GM12878 (cell line): ENCODE measurements at regions not wholly inside any gene's neighbourhood (a gene's known extent, or its start where the extent isn't known, plus 50 kb on each side); places are given as distances from the start of the nearest gene placed in this dataset.

Source experiments
- ATAC-seq: fragments of 200-7000 bp; cut with Tn5 transposase; 3 replicates; pipeline ENCODE4 v1.9.1; 2020; ENCODE audit warnings: mild to moderate bottlenecking, moderate library complexity
- BruUV-seq: library from RNA; stranded (reverse); fragments of 400-500 nt; replicated peaks from 2 replicates; lab custom pipeline; 2021; lab: Mats Ljungman, UMichigan
- CTCF ChIA-PET: fragments of 300-600 bp; sonication (Branson Sonifier 250); formaldehyde crosslinking; extraction: SDS; loops from one replicate; lab custom pipeline; 2021; ENCODE audit warnings: inconsistent platforms; lab: Yijun Ruan, JAX
- POLR2A ChIA-PET: fragments of 350-600 bp; formaldehyde crosslinking; extraction: SDS; loops from one replicate; lab custom pipeline; 2021; ENCODE audit warnings: inconsistent platforms; lab: Charles Lee
- RAD21 ChIA-PET: fragments of 300-600 bp; sonication (Branson Sonifier 250); formaldehyde crosslinking; loops from one replicate; lab custom pipeline; 2023; ENCODE audit warnings: antibody characterized with exemption; ENCODE audit not compliant: unreplicated experiment; lab: Charles Lee
- SMC1A ChIA-PET: fragments of 300-600 bp; sonication (Branson Sonifier 250); formaldehyde crosslinking; loops from one replicate; lab custom pipeline; 2023; ENCODE audit not compliant: unreplicated experiment, uncharacterized antibody; lab: Charles Lee
- DNase-seq: peaks from one replicate; pipeline ENCODE4 v3.0.0-alpha.2; 2011; ENCODE audit warnings: low read depth, low spot score
- FAIRE-seq: peaks from 3 replicates; lab custom pipeline; 2011; peaks lifted over from hg19 to GRCh38; lab: Jason Lieb, UNC
- H2AFZ ChIP-seq: 2 replicates; pipeline ENCODE4 v1.6.0; 2011; ENCODE audit warnings: low read depth, low read length, control low read depth; ENCODE audit not compliant: control insufficient read depth
- H3K27ac ChIP-seq: 2 replicates; pipeline ENCODE4 v1.5.1; 2011; ENCODE audit warnings: control low read depth; ENCODE audit not compliant: control insufficient read depth, insufficient read depth
- H3K27me3 ChIP-seq, 2 experiments: replicated peaks in 1 of 2; 2 replicates each; pipeline versions ENCODE4 v1.6.0 to v1.6.1; 2011; ENCODE audit warnings: low read length in 1 of 2; ENCODE audit not compliant: control insufficient read depth in 2 of 2, insufficient read depth in 2 of 2
- H3K36me3 ChIP-seq, 2 experiments: 2 replicates each; pipeline ENCODE4 v1.5.1; 2011; ENCODE audit warnings: low read length in 1 of 2; ENCODE audit not compliant: control insufficient read depth in 2 of 2, insufficient read depth in 2 of 2
- H3K4me1 ChIP-seq: 2 replicates; pipeline ENCODE4 v1.6.1; 2011; ENCODE audit warnings: mild to moderate bottlenecking, low read length, moderate library complexity, mixed read lengths; ENCODE audit not compliant: control insufficient read depth, insufficient read depth
- H3K4me2 ChIP-seq: 2 replicates; pipeline ENCODE4 v1.6.0; 2011; ENCODE audit warnings: control low read depth; ENCODE audit not compliant: control insufficient read depth, insufficient read depth
- H3K4me3 ChIP-seq: fragments of 200-600 bp; sonication (generic); 2 replicates; pipeline ENCODE4 v1.5.1; 2016
- H3K79me2 ChIP-seq: 2 replicates; pipeline ENCODE4 v1.6.0; 2011; ENCODE audit warnings: low read length; ENCODE audit not compliant: control insufficient read depth, insufficient read depth
- H3K9ac ChIP-seq: 2 replicates; pipeline ENCODE4 v1.8.0; 2011; ENCODE audit warnings: low read length, control low read depth, mixed read lengths; ENCODE audit not compliant: control insufficient read depth, insufficient read depth
- H3K9me3 ChIP-seq: replicated peaks from 3 replicates; pipeline ENCODE4 v1.5.1; 2011; ENCODE audit warnings: mild to moderate bottlenecking, low read length; ENCODE audit not compliant: control insufficient read depth, insufficient read depth
- H4K20me1 ChIP-seq: 2 replicates; pipeline ENCODE4 v1.6.0; 2011; ENCODE audit not compliant: control insufficient read depth, insufficient read depth
- EP300 ChIP-seq, 2 experiments: fragments of 150-350 bp in 1 of 2; IDR thresholded peaks; 2 replicates each; pipeline ENCODE4 v1.6.1; 2011 to 2012; ENCODE audit warnings: low read depth in 2 of 2, low read length in 2 of 2, borderline replicate concordance in 1 of 2, improper control_type of control experiment in 1 of 2, inconsistent platforms in 1 of 2; ENCODE audit not compliant: control insufficient read depth in 1 of 2
- FOXM1 ChIP-seq: IDR thresholded peaks from 2 replicates; pipeline ENCODE4 v1.6.1; 2012; ENCODE audit warnings: low read depth, mild to moderate bottlenecking, inconsistent platforms, low read length, moderate library complexity
- NRF1 ChIP-seq: conservative IDR thresholded peaks from 2 replicates; pipeline ENCODE4 v1.6.1; 2011; ENCODE audit warnings: mild to moderate bottlenecking, low read depth, low read length, improper control_type of control experiment
- POU2F2 ChIP-seq: IDR thresholded peaks from 3 replicates; pipeline ENCODE4 v1.6.1; 2011; ENCODE audit warnings: low read depth, mild to moderate bottlenecking, low read length, borderline replicate concordance
- RBBP5 ChIP-seq: fragments of 200-600 bp; sonication (generic); conservative IDR thresholded peaks from 2 replicates; pipeline ENCODE4 v1.6.1; 2016
- SMAD5 ChIP-seq: IDR thresholded peaks from 2 replicates; pipeline ENCODE4 v1.6.1; 2016; ENCODE audit warnings: antibody characterized with exemption, low read depth
- SREBF2 ChIP-seq: IDR thresholded peaks from 2 replicates; pipeline ENCODE4 v1.6.1; 2012; ENCODE audit warnings: mild to moderate bottlenecking, low read length
- TAF1 ChIP-seq: IDR thresholded peaks from 2 replicates; pipeline ENCODE4 v1.6.1; 2011; ENCODE audit warnings: mild to moderate bottlenecking, low read depth, low read length, borderline replicate concordance
- WGBS: methylation state at CpG from one replicate; pipeline ENCODE4 v1.1.6; 2016; ENCODE audit warnings: low lambda C conversion rate; ENCODE audit not compliant: insufficient replicate concordance, insufficient coverage; ENCODE audit errors: missing lambda C conversion rate; 5-methylcytosine and 5-hydroxymethylcytosine counted together
- in situ Hi-C: fragments of 300-500 bp; cut with MboI; formaldehyde crosslinking; loops from 9 replicates; pipeline ENCODE4 v1.14.3; 2018; ENCODE audit warnings: mixed read lengths
- intact Hi-C: fragments of 100-400 bp; cut with micrococcal nuclease; formaldehyde crosslinking; loops from one replicate; pipeline ENCODE4 v1.14.2; 2022; ENCODE audit not compliant: unreplicated experiment
- TF ChIP-seq, protein P1 (sequence below): fragments of 450-650 bp; IDR thresholded peaks from 2 replicates; pipeline ENCODE4 v1.6.1; 2014; ENCODE audit warnings: mild to moderate bottlenecking
- TF ChIP-seq, protein P2 (sequence below): IDR thresholded peaks from 2 replicates; pipeline ENCODE4 v1.6.1; 2012; ENCODE audit warnings: low read depth, low read length, improper control_type of control experiment

DNA sequence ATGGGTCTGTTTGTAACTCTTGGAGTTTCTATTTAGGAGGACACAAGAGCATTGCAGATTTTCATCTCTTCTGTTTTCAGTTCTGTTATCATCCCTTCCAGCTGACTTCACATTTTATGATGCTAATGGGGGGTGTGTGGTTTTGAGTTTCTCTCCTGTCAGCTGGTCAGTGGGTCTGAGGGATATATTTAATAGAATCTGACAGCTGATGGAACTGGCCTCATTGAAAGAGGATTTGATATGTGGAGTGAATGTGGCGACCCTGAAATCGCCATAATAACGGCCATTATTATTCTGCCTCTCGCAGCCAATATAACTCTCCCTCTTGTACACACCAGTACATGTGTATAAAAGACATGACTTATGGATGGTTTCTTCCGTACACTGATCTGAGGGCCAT lies 128.1 kb downstream of the SALL1 start:
- no peak overlapping the region for H3K4me3 ChIP-seq
- ATAC-seq (no peak), FAIRE-seq (no peak), DNase-seq (no peak)
- no peaks in the 10 kb centered on the region for H4K20me1 ChIP-seq
- ChIA-PET RAD21 (no interaction called here), POLR2A (no interaction called here), CTCF (no interaction called here), SMC1A (no interaction called here)
- in situ Hi-C loops = no loop called here
- H3K4me2 ChIP-seq = no peak overlapping the region
- no peaks in the 10 kb centered on the region for H3K9me3 ChIP-seq
- no peak overlapping the region for H2AFZ ChIP-seq
- H3K4me1 ChIP-seq = no peaks in the 10 kb centered on the region
- TF ChIP-seq SMAD5 (no peak), SREBF2 (no peak), TAF1 (no peak), NRF1 (no peak), FOXM1 (no peak), POU2F2 (no peak), RBBP5 (no peak), EP300 (IDR thresholded peaks at IDR 0.05; ENCODE audit: borderline replicate concordance in 1 of 2, control insufficient read depth in 1 of 2, low read depth in 2 of 2, low read length in 2 of 2) (no peak)
- TF ChIP-seq, protein P1, sequence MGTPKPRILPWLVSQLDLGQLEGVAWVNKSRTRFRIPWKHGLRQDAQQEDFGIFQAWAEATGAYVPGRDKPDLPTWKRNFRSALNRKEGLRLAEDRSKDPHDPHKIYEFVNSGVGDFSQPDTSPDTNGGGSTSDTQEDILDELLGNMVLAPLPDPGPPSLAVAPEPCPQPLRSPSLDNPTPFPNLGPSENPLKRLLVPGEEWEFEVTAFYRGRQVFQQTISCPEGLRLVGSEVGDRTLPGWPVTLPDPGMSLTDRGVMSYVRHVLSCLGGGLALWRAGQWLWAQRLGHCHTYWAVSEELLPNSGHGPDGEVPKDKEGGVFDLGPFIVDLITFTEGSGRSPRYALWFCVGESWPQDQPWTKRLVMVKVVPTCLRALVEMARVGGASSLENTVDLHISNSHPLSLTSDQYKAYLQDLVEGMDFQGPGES = no peak
- TF ChIP-seq, protein P2, sequence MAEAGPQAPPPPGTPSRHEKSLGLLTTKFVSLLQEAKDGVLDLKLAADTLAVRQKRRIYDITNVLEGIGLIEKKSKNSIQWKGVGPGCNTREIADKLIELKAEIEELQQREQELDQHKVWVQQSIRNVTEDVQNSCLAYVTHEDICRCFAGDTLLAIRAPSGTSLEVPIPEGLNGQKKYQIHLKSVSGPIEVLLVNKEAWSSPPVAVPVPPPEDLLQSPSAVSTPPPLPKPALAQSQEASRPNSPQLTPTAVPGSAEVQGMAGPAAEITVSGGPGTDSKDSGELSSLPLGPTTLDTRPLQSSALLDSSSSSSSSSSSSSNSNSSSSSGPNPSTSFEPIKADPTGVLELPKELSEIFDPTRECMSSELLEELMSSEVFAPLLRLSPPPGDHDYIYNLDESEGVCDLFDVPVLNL = no peak
- WGBS = 46% methylated on average over 5 of the region's 5 CpGs
- intact Hi-C loops = no loop called here
- H3K9ac ChIP-seq = no peak overlapping the region
- H3K79me2 ChIP-seq = no peaks in the 10 kb centered on the region
- H3K36me3 ChIP-seq = no peaks in the 10 kb centered on the region
- no TSS peak for BruUV-seq
- H3K27ac ChIP-seq = no peak overlapping the region
- H3K27me3 ChIP-seq = no peaks in the 10 kb centered on the region
